ENCODE measurements at regions not wholly inside any gene's neighbourhood (a gene's known extent, or its start where the extent isn't known, plus 50 kb on each side); places are given as distances from the start of the nearest gene placed in this dataset.

DNA sequence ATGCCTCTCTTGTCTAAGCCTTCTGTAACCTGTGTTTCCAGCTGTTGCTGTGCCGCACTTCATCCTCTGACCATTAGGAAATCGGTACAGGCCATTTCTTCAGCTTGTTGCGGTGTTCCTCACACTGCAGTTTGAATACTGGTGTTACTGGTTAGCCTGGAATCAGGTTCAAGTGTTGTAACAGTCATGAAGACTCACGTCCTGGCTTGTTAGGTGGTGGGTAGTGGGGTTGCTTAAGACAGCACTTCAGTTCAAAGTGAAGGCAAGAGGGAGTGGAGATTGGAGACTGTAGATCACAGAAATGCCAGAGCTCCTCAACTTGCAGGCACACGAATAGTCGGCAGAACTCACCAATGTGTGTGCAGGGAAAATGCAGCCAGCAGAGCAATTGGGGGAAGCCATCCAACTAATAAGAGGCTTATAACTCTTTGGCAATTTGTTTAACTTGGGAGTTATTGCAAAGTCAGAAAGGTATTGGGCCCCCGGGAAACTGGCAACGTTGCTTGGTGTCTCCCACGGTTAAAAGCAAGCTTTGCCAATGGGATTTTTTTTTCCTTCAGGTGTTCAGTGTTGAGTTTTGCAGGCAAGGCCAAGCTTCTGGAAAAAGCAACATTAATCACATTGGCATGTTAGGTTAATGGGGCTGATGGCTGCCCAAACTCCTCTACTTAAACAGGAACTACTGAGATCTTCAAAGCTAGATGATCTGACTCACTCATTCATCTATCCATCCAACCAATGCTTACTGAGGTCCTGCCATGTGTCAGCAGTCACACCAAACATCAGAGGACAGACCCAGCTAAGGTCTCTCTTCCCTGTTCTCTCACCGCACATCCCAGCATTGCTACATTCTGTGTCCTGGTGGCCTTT lies 380.9 kb downstream of the GATA3 start:
- intact Hi-C loops (cut with DNase I) = no loop called here
- ATAC-seq = no peak
- DNase-seq = no peak

DNA sequence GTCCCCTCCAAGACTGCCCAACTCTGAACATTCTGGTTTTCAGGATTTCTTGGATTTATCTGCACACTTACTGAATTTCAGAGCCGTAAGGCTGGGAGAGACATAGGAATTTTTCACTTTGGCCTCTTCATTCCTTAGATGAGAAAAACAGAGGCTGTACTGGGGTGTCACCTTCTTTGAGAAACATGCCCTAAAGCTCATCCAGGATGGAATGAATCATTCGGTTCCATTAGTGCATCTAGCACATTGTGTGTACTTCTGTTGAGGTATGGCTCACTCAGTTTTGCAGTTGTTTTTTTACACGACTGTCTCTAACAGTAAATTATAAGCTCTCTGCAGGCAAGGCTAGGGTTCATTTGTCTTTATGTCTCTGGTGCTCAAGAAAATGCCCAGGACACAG lies 383.4 kb downstream of the GATA3 start:
- DNase-seq = no peak
- intact Hi-C loops (cut with DNase I) = no loop called here
- ATAC-seq = no peak

GRCh38 chr10:8438603-8439002 lies 384.1 kb downstream of the GATA3 start:
- intact Hi-C loops (cut with DNase I) = no loop called here
- ATAC-seq (no peak), DNase-seq (no peak)

- ATAC-seq = no peak
- intact Hi-C loops (cut with DNase I) = no loop called here
- DNase-seq = no peak
These were observed 384.6 kb downstream of the GATA3 start for GRCh38 chr10:8439040-8439439.

- intact Hi-C loops (cut with DNase I) = no loop called here
- ATAC-seq (peak in 1 of 2 donors; percentile 50), DNase-seq (no peak)
These were observed 390.1 kb downstream of the GATA3 start for GRCh38 chr10:8444630-8445029.

DNA sequence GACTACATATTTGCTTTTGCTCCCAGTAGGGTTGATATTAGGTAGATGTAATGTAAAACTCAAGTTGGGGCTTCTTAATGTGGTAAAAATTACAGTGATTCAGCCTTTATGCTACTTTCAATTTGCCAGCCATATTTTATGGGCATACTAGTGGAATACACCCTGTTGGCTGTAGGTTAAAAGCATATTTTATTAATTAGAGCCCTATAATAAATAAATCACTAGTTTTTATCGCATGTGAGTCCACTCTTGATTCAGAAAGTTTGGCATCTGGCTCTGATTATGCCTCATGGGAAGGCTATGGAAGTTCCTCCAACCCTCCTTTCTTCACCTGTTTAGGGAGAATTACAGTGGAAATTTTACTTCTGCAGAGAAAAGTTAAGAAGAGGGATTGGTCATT lies 390.9 kb downstream of the GATA3 start:
- ATAC-seq (no peak), DNase-seq (no peak)
- intact Hi-C loops (cut with DNase I) = no loop called here

DNA sequence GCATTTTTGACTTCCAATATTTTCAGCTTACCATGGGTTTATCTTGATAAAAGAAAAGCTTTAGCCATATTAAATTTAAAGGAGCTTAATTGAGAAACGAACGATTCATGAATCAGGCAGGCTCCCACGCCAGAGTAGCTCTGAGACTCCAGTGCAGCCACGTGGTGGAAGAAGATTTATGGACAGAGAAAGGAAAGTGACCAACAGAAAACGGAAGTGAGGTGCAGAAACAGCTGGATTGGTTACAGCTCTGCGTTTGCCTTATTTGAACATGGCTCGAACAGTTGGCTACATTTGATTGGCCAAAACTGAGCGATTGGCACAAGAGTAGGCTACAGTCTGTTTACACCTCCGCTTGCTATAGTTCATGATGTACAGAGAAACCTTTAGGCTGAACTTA lies 395.4 kb downstream of the GATA3 start:
- no peak for DNase-seq
- intact Hi-C loops (cut with DNase I) = no loop called here
- no peak for ATAC-seq

DNA sequence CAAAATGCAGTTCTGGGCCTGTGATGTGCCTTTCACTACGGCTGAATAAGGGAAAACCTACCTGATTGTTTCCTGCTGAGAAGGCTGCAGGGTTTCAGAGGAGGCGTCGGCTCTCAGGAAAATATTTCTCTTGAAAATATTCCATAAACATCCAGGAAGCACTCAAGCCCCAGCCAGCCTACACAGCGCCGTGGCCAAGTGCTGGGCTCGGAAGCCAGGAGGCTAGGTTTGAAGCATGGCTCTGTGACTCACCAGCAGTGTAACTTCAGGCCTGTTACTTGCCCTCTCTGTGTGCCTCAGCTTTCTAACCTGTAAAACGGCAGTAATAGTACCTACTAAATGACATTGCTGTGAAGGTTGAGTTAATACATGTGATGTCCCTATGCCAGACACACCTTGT lies 399.1 kb downstream of the GATA3 start:
- ATAC-seq (peak; percentile 55 to 99), DNase-seq (peak; percentile 69)
- intact Hi-C loops (cut with DNase I) = no loop called here

GRCh38 chr10:8454357-8454756 lies 399.9 kb downstream of the GATA3 start:
- intact Hi-C loops (cut with DNase I) = no loop called here
- ATAC-seq = no peak
- DNase-seq = no peak

DNA sequence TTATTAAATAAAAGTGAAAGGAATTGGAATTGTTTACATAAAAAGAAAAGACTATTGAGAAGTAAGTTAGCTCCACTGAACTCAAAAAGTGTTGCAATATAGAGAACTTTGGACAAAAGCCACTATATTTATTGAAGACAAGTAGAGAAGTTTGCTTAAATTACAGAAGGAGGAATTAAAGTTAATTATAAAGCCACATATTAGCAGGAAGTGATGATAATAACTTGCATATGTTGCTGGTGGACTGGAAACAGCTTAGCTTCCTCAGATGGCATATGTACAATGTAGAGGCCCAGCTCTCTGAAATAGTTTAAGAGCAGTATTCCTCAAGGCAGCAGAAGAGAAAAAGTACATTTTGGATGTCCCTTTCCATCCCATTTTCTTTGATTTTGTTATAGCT lies 400.7 kb downstream of the GATA3 start:
- no peak for DNase-seq
- intact Hi-C loops (cut with DNase I) = no loop called here
- ATAC-seq = no peak

DNA sequence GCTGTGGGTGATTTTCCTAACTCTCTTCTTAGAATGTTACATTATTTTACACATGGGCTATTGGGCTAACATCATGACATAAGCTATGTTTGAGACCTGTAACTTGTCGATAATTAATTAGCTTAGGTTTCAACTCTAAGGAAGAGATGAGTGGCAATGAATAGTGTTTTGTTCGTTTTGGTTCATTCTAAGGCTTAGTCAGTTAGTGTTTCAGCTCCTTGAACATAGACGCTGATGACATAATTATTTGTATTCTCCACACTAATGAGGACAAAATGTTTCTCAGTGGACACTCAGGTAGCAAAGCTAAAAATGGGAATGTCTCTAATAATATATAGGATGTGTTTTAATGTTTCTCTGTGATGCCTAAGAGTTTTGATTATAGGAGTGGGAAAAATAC lies 401.9 kb downstream of the GATA3 start:
- no peak for DNase-seq
- intact Hi-C loops (cut with DNase I) = no loop called here
- no peak for ATAC-seq

DNA sequence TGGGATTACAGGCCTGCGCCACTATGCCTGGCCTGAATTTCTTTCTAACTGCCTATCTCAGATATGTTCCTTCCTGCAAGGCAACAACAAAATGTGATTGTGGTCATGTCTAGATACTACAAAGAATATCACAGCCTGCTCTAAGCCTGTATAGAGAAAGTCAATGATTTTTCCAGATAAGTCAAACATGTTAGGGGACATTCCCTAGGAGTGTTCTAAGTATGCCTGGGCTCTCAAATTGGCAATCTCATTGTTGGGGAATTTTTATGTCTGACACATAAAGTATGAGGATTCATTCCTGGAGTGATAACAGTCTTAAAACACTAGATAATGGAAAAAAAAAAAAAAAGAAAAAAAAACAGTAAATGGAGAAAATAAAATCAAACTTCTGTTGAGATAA lies 406.1 kb downstream of the GATA3 start:
- ATAC-seq (no peak), DNase-seq (no peak)
- intact Hi-C loops (cut with DNase I) = no loop called here

DNA sequence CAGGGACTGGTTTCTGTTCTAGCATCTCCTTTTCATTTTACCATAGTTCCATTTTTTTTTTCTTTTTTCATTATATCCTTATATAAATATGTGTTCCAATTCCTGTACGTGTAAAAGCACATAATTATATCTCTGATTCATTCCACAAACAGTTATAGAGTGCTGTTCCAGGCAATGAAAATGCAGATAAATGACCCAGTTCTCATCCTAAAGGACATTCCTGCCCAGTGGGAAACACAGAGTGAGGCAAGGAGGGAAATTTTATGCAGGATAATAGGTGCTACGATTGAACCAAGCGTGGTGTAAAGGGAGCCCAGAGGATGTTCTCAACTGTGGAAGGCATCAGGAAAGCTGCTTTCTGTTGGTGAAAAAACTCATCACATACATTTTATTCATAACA lies 408.1 kb downstream of the GATA3 start:
- ATAC-seq (no peak), DNase-seq (no peak)
- intact Hi-C loops (cut with DNase I) = no loop called here

- DNase-seq (no peak), ATAC-seq (peak in 1 of 2 donors; percentile 69)
- intact Hi-C loops (cut with DNase I) = no loop called here
These were observed 409.4 kb downstream of the GATA3 start for GRCh38 chr10:8463853-8464252.

- intact Hi-C loops (cut with DNase I) = no loop called here
- DNase-seq (no peak), ATAC-seq (no peak)
These were observed 414.0 kb downstream of the GATA3 start for GRCh38 chr10:8468477-8468876.

- ATAC-seq = no peak
- no peak for DNase-seq
- intact Hi-C loops (cut with DNase I) = no loop called here
These were observed 418.7 kb downstream of the GATA3 start for GRCh38 chr10:8473205-8473604.

DNA sequence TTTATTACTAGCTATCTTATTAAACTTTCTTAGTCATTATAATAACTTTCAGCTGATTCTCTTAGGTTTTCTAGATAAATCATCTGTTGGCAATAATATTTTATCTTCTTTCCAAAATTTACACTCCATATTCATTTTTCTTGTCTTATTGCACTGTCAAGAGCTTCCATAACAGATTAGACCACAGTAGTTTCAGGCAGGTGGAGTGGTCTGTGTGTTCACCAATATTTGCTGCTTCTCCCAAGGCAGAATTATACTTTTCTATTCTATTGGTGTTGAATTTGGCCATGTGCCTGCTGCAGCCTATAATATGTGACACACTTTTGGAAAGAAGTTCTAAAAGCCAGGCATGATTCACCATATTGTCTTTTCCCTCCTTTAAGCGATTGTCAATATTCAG lies 422.8 kb downstream of the GATA3 start:
- no peak for DNase-seq
- no peak for ATAC-seq
- intact Hi-C loops (cut with DNase I) = no loop called here

DNA sequence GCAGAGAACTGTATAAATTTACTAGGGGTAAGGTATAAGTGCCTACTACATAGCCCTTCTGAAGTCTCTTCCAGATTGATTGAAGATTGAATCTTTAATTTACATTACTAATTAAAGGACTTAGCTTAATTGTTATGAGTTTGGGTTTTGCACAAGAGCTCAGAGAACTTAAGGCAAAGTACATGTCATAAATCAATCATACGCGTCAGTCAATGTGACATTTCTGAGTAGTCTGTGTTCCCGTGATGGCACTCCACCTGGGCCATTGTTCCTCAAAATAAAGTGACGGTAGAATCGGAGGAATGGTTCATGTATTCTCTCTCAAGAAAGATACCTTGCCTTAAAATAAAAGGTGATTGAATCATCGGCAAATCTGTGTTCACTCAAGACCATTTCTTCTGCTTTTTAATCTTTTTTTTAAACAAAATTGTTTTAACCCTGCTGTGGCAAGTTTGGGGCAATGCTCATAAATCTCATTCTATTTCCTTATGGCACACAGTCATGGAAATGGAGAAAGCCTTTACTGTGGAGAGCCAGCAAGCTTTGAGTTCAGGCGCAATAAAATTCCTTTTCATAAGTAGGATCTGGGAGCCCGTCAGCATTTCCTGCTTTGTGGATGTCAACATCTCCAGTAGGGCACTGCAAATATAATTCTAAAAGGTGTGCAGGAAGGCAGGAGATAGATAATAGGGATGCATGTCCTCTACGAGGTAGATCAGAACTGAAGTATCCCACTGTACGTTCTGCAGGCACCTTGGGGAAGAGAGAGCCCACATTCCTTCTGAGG lies 427.4 kb downstream of the GATA3 start:
- intact Hi-C loops (cut with DNase I) = no loop called here
- DNase-seq (no peak), ATAC-seq (no peak)

- intact Hi-C loops (cut with DNase I) = no loop called here
- DNase-seq (no peak), ATAC-seq (no peak)
These were observed 430.5 kb downstream of the GATA3 start for GRCh38 chr10:8485032-8485431.

DNA sequence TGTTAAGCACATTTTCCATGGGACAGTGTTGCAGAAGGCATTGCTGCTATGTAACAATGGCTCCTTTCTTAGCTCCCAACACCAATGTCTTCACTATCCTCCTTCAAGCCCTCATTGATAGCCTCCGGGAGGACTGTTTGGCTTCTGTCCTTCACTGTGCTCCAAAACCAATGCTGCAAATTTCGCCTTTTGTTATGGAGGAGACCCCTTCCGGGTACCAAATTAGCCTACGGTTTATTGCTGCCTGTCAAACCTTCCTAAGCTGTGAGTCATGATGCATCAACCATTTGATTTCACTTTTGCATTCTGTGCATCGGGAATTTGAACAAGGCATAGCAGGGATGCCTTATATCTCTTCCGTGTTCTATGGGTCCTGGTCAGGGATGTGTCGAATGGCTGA lies 432.9 kb downstream of the GATA3 start:
- intact Hi-C loops (cut with DNase I) = no loop called here
- DNase-seq = no peak
- no peak for ATAC-seq

DNA sequence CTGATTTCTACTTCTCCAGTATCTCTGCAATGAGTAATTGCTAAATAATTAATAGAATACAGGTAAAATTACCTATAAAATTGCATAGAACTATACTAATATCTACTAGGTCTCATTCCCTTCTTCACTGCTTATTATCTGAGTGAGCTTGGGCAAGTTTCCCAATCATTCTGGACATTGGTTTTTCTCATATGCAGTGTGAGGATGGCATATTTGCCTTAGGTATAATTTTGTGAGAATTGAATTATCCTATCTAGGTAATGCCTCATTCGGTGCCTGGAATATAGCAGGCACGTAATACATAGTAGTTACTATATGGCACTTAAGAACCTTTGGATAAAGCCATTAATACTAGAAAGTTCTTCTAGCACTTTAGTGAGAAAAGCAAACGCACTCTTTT lies 434.7 kb downstream of the GATA3 start:
- intact Hi-C loops (cut with DNase I) = no loop called here
- DNase-seq (no peak), ATAC-seq (no peak)
